ENCODE measurements at regions not wholly inside any gene's neighbourhood (a gene's known extent, or its start where the extent isn't known, plus 50 kb on each side); places are given as distances from the start of the nearest gene placed in this dataset.

GRCh38 chrX:104316739-104317138, 62.0 kb upstream of the ESX1 start:
- TF ChIP-seq, protein P1, sequence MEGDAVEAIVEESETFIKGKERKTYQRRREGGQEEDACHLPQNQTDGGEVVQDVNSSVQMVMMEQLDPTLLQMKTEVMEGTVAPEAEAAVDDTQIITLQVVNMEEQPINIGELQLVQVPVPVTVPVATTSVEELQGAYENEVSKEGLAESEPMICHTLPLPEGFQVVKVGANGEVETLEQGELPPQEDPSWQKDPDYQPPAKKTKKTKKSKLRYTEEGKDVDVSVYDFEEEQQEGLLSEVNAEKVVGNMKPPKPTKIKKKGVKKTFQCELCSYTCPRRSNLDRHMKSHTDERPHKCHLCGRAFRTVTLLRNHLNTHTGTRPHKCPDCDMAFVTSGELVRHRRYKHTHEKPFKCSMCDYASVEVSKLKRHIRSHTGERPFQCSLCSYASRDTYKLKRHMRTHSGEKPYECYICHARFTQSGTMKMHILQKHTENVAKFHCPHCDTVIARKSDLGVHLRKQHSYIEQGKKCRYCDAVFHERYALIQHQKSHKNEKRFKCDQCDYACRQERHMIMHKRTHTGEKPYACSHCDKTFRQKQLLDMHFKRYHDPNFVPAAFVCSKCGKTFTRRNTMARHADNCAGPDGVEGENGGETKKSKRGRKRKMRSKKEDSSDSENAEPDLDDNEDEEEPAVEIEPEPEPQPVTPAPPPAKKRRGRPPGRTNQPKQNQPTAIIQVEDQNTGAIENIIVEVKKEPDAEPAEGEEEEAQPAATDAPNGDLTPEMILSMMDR (conservative IDR thresholded peaks at IDR 0.05; ENCODE audit: low read length), result no peak
- no peak for TF ChIP-seq EZH2phosphoT487 (IDR thresholded peaks at IDR 0.05; ENCODE audit: borderline replicate concordance)
